ENCODE measurements at regions not wholly inside any gene's neighbourhood (a gene's known extent, or its start where the extent isn't known, plus 50 kb on each side); places are given as distances from the start of the nearest gene placed in this dataset.

- TF ChIP-seq CTCF (IDR thresholded peaks at IDR 0.05): no peak
- no peak for TF ChIP-seq POLR2A (IDR thresholded peaks at IDR 0.05)
These were observed 114.9 kb upstream of the SMIM31 start for GRCh38 chr4:164639001-164639400.
